ENCODE measurements at regions not wholly inside any gene's neighbourhood (a gene's known extent, or its start where the extent isn't known, plus 50 kb on each side); places are given as distances from the start of the nearest gene placed in this dataset.

- TF ChIP-seq KDM5A (IDR thresholded peaks at IDR 0.05; ENCODE audit: low read length) (no peak), POU5F1 (IDR thresholded peaks at IDR 0.05; ENCODE audit: low read depth, low read length) (no peak), SP4 (IDR thresholded peaks at IDR 0.05; ENCODE audit: low read length) (no peak), SUZ12 (IDR thresholded peaks at IDR 0.05; ENCODE audit: low read length) (no peak), ZNF274 (IDR thresholded peaks at IDR 0.05; ENCODE audit: borderline replicate concordance, extremely low read depth, low read length) (no peak), CBX5 (IDR thresholded peaks at IDR 0.05; ENCODE audit: low read depth, low read length) (no peak)
These were observed 917.9 kb downstream of the RAPGEF2 start (continued) for GRCh38 chr4:160020804-160021203.

Data from H1 (cell line).